GM21526 (cell line): ENCODE measurements at regions not wholly inside any gene's neighbourhood (a gene's known extent, or its start where the extent isn't known, plus 50 kb on each side); places are given as distances from the start of the nearest gene placed in this dataset.
"Not testable (repeated sequence)": the region's sequence is repeated elsewhere in the genome, so short reads cannot be mapped to it uniquely, and the experiment has no call there.

Experiments used
- ATAC-seq: cut with Tn5 transposase; IDR thresholded peaks from one replicate; pipeline ENCODE4 v1.9.1; 2021; ENCODE audit warnings: moderate library complexity; ENCODE audit not compliant: unreplicated experiment, low FRiP score

GRCh38 chr13:72590091-72590740, 137.2 kb downstream of the MZT1 start:
- no peak for ATAC-seq

- no peak for ATAC-seq
Measured at GRCh38 chr13:72586518-72586917, 140.9 kb downstream of the MZT1 start.

GRCh38 chr13:72585254-72585653, 142.2 kb downstream of the MZT1 start:
- ATAC-seq, result no peak

GRCh38 chr13:72571191-72571590, 156.2 kb downstream of the MZT1 start:
- no peak for ATAC-seq

GRCh38 chr13:72570019-72570418, 157.4 kb downstream of the MZT1 start:
- peak; percentile 58 for ATAC-seq

- no peak for ATAC-seq
Measured at GRCh38 chr13:72567566-72567965, 159.9 kb downstream of the MZT1 start.

GRCh38 chr13:72566526-72566925, 160.9 kb downstream of the MZT1 start:
- no peak for ATAC-seq

GRCh38 chr13:72565893-72566292, 161.5 kb downstream of the MZT1 start:
- ATAC-seq, result no peak

GRCh38 chr13:72562686-72563085, 164.7 kb downstream of the MZT1 start:
- ATAC-seq, result no peak

- no peak for ATAC-seq
Measured at GRCh38 chr13:72561791-72562190, 165.6 kb downstream of the MZT1 start.

- ATAC-seq, result no peak
Measured at GRCh38 chr13:72559716-72560115, 167.7 kb downstream of the MZT1 start.

- no peak for ATAC-seq
Measured at GRCh38 chr13:72556945-72557344, 170.5 kb downstream of the MZT1 start.

GRCh38 chr13:72555601-72556000, 171.8 kb downstream of the MZT1 start:
- ATAC-seq, result no peak

- ATAC-seq, result no peak
Measured at GRCh38 chr13:72552731-72553130, 174.7 kb downstream of the MZT1 start.

- not testable (repeated sequence) for ATAC-seq
Measured at GRCh38 chr13:72545895-72546294, 181.5 kb downstream of the MZT1 start.

GRCh38 chr13:72545030-72545719, 182.3 kb downstream of the MZT1 start:
- ATAC-seq, result no peak

- ATAC-seq, result no peak
Measured at GRCh38 chr13:72544042-72544441, 183.4 kb downstream of the MZT1 start.

GRCh38 chr13:72542241-72542640, 185.2 kb downstream of the MZT1 start:
- no peak for ATAC-seq

GRCh38 chr13:72541674-72542073, 185.8 kb downstream of the MZT1 start:
- no peak for ATAC-seq

- ATAC-seq, result no peak
Measured at GRCh38 chr13:72540881-72541280, 186.5 kb downstream of the MZT1 start.

- ATAC-seq, result no peak
Measured at GRCh38 chr13:72539925-72540324, 187.5 kb downstream of the MZT1 start.

- ATAC-seq, result no peak
Measured at GRCh38 chr13:72537782-72538181, 189.6 kb downstream of the MZT1 start.
